SKM-1 (cell line): ENCODE measurements at regions not wholly inside any gene's neighbourhood (a gene's known extent, or its start where the extent isn't known, plus 50 kb on each side); places are given as distances from the start of the nearest gene placed in this dataset.
"Not testable (repeated sequence)": the region's sequence is repeated elsewhere in the genome, so short reads cannot be mapped to it uniquely, and the experiment has no call there.

Experiments
- DNase-seq: peaks from one replicate; lab custom pipeline; 2025; ENCODE audit not compliant: unreplicated experiment; lab: John Stamatoyannopoulos, UW

- no peak for DNase-seq
Observed at GRCh38 chr3:87796137-87796842, 262.5 kb downstream of the CGGBP1 start.

GRCh38 chr3:87795701-87796100 is 263.1 kb downstream of the CGGBP1 start:
- DNase-seq = no peak

- no peak for DNase-seq
Observed at GRCh38 chr3:87793337-87793877, 265.4 kb downstream of the CGGBP1 start.

GRCh38 chr3:87792534-87793336 is 266.1 kb downstream of the CGGBP1 start, which contains the start of gene HTR1F:
Gene HTR1F, plus strand, starts transcription at chr3:87792706.
- DNase-seq = no peak

DNA sequence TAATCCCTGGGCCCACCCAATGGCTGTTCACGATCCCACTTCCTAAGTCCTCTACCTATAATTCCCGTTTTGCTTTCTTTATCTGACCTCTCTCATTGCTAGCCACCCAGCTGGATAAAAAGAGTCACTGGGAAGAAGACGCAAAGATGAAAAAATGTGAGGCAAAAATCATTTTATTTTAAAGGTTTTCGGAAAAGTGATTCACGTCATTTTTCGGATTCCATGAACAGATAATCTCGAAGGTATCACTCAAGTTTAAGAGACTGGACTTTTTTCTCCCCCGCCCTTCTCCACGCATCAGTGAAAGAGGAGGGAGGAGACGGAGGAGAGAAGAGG is 266.6 kb downstream of the CGGBP1 start:
- no peak for DNase-seq

DNA sequence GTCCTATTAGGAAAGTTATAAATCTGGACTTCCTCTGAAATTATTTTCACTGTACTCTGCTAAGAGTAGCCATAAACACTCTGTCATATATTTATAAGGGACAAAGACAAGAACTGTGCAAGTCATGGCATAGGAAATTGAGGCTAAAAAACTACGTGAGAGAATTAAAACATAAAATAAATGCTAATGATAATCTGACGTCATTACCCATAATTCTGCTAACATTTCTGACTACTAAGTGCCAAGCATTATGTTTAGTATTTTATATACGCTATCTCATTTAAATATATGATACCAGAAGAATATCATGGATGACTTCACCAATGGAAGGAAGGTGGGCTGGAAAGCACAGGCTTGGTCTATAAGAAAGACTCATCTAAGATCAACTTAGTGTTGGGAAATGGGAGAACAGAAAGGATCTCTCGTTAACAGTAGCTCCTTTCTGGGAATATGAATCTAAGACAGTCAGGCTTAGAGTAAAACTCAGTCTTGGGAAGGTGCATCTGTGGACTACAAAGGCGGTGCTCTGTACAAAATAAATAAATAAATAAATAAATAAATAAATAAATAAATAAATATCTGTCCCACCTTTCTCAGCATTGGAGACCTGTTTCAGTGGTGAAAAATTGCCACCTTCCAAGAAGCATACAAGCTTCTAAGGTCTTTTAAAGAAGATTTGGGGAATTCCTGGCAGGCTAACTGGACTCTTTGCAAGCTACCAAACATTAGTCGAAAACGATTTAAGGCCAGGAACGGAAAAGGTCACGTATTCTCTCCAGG is 267.4 kb downstream of the CGGBP1 start:
- DNase-seq = no peak

- DNase-seq = not testable (repeated sequence)
Observed at GRCh38 chr3:87789049-87789448, 269.8 kb downstream of the CGGBP1 start.

GRCh38 chr3:87788516-87788915 is 270.3 kb downstream of the CGGBP1 start:
- no peak for DNase-seq

GRCh38 chr3:87780811-87781210 is 278.0 kb downstream of the CGGBP1 start:
- DNase-seq = peak; percentile 14

DNA sequence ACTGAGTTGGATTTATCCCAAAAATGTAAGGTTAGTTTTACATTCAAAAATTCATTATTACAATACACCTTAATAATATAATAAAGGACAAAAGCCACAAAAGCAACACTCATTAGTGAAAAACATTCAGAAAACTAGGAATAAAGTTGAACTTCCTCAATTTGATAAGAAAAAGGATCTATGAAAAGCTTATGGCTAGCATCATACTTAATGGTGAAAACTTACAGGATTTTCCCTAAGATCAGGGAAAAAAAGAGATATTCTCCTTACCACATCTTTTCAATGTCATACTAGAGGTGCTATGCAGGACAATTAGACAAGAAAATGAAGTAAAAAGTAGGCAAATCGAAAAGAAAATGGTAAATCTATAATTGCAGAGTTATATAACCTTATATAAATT is 279.9 kb downstream of the CGGBP1 start:
- DNase-seq = no peak

DNA sequence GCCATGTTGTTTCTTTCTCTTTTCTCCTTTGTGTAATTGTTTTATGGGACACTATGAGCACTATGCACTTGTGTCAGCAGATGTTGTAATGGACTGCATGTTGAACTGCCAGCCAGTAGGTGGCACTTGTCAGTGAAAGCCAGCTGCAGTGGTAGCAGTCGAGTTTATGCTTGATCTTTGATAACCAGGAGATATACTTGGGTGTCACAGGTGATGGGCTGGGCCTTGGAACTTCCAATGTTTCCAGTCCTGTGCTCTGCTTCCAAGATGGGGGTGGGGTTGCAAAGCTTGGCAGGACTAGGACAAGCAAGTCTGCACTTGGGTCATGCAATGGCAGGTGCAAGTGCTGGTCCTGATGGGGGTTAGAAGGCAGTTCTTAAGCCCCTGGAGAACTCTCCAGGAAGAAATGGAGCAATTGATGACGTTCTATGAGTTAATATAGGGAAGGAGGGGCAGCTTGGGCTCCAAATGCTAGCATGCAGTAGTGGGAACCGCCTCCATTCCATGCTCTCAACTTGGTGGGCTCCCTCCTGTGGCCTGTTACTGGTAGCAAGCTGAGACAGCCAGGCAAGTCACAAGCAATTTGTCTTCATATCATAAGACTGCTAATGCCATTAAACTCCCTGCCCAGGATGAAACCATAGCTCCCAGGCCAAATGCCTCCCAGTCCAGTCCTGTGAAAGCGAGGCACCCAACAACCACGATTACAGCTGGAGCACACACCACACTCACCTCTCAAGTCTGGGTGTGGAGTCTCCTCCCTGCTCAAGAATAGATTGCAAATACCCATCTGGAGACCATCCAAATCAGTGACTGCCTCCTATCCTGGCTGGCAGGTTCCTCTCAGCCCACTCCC is 287.2 kb downstream of the CGGBP1 start:
- DNase-seq = peak; percentile 19

- no peak for DNase-seq
Observed at GRCh38 chr3:87766721-87767120, 292.1 kb downstream of the CGGBP1 start.

DNA sequence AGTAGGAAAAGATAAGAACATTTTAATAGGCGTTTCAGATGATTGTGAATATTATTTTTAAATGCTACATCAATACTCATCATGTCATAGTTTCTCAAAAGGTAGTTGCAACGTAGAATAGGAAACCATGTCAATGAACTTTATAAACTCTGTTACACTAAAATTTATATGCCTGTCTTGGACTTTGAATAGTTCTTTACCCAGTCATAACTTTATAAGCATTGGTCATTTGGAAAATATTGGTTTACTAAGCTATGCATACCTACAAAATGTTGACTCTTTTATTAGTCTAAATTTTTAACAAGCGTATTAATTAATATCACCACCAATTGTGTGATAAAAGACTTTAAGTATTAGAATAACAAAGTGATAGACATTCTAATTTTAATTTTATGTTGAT is 293.5 kb downstream of the CGGBP1 start:
- DNase-seq = no peak

DNA sequence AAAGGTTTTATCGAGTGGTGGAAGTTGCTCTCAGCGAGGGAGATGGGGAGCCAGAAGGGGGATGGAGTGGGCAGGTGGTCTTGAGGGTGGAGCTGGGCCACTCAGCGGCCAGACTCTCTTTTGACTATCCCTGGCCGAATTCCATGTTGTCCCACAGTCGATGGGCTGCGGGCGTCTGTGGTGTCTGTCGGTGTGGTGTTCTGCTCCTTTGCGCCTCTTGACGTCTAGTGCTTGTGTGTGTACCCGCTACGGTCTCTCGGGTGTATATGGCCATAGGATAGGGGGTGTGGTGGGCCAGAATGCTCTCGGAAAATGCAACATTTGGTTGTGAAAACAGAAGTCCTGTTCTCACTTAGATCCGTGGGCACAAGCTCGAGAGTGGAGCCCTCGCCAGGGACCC is 297.0 kb downstream of the CGGBP1 start:
- DNase-seq = no peak

GRCh38 chr3:87761341-87761740 is 297.5 kb downstream of the CGGBP1 start:
- no peak for DNase-seq

GRCh38 chr3:87756616-87757015 is 302.2 kb downstream of the CGGBP1 start:
- DNase-seq = no peak

DNA sequence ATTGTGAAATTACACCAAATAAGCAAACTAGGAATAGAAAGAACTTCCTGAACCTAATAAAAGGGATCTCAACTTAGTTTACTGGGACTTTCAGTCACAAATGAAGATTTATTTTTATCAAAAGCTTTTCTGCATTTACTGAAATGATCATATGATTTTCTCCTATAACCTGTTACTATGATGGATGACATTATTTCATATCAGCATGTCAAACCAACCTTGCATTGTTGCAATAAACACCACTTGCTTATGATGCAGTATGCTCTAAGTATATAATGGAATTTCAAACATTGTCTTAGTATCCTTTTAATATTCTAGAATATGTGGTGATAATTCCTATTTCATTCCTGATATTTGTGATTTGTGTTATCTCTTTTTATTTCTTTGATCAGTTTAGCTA is 303.0 kb downstream of the CGGBP1 start:
- DNase-seq = no peak

DNA sequence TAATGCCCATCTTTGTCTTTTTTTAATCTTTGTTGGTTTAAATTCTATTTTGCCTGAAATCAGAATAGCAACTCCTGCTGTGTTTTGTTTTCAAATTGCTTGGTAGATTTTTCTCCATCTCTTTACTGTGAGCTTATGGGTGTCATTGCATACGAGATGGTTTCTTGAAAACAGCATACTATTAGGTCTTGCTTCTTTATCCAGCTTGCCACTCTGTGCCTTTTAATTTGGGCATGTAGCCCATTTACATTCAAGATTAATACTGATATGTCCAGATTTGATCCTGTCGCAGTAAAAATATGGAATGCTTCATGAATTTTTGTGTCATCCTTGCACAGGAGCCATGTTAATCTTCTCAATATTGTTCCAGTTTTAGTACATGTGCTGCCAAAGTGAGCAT is 316.6 kb downstream of the CGGBP1 start:
- no peak for DNase-seq

DNA sequence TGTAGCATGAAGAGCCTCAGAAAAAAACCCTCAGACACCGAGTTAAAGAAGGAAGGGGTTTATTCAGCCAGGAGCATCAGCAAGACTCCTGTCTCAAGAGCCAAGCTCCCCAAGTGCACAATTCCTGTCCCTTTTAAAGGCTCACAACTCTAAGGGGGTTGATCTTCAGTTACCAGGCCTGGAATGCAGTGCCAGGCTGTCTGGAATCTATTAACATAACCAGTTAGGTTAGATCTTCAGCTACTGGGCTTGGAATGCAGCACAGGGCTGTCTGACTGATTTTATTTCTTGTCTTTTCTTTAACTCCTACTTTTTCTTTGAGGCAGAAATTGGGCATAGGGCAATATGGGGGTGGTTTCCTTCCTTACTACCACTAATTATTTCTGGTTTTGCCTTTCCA is 317.9 kb downstream of the CGGBP1 start:
- DNase-seq = not testable (repeated sequence)

GRCh38 chr3:87737817-87738216 is 321.0 kb downstream of the CGGBP1 start:
- DNase-seq = not testable (repeated sequence)
